CD4-positive, alpha-beta T cell treated with Interleukin-21 for 1 hour (primary cell): ENCODE measurements at regions not wholly inside any gene's neighbourhood (a gene's known extent, or its start where the extent isn't known, plus 50 kb on each side); places are given as distances from the start of the nearest gene placed in this dataset.

ENCODE experiments used
- DNase-seq: peaks from one replicate; pipeline ENCODE4 v3.0.0-alpha.2; 2020

DNA sequence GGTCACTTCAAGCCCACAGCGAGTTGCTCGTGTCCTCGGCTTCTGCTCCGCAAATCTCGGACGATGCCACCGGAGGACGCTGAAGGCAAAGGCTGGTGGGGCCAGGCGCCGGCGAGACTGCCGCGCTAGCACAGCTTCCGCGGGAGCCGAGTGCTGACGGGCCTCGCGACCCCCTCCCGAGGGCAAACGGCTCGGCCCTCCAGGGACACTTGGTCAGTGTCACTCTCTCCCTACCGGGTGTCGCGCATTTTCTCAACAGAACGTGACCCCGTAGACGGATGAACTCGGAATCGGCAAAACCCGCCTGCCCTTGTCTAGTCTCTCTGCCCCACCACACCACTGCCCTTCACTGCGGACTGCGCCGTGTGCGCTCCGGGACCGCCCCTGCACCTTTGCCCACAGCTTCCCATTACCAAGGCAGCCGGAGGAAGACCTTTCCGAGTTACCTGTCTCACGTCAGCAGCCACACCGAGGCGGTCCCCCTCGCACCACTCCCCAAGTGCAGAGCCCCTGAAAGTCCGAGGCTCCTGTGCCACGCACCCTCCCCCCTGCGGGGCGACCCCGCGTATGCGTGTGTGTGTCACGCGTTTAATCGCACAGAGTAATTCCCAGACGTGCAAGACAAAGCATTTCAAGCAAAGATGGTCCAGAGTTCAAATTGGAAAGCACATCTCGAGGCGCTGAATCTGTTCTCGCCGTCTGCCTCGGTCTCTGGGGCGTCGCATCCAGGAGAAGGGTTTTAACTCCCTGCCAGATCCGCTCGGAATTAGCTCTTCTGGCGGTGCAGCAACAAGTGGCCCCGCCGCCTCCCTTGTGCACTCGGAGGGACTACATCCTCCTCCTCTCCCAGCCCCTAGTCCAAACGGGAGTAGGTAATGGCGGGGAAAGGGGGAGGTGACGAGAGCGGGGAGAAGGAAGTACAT lies 245.0 kb upstream of the TOPAZ1 start:
- DNase-seq = no peak

DNA sequence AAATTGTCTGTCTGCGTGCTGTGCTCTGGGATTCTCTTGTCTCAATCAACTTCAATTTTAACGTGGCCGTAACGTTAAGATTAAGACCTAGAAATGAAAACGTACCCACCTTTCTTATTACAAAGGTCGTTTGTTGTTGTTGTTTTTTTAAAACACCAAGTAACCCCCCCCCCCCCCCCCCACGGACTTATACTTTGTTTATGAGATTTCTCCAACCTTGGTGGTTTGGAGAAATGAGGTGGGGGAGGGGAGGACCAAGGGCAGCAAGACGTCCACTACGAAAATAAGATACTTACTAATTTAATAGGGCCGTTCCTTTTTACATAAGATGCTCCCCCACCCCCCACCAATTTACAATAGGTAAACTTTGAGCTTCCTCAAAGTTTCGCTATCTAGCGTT lies 244.4 kb upstream of the TOPAZ1 start:
- no peak for DNase-seq

DNA sequence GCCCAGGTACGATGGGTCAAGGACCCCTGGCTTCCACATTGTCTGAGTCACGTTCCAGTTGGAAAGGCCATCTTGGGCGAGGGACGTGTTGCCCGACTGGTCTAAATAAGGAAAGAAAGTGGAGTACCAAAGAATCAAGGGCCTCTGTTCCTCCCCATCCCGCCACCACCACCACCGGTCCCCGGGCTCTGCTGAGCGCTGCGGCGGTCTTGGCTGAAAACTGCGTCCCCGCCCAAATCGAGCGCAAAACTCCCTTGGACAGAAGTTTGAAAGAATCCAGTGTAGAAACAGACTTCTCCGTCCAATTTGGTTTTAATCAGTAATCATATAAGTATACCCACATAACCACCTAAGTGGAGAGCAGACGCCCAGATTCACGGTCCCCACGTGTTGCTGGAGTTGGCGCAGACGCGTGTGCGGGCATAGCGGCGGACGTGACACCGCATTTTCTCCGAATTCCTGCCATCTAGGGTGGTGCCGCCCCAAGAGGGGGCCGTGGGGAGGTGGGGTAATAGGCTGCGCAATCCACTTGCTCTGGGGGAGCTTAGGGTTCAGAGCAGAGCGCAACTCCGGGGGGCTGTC lies 243.8 kb upstream of the TOPAZ1 start:
- DNase-seq = no peak

DNA sequence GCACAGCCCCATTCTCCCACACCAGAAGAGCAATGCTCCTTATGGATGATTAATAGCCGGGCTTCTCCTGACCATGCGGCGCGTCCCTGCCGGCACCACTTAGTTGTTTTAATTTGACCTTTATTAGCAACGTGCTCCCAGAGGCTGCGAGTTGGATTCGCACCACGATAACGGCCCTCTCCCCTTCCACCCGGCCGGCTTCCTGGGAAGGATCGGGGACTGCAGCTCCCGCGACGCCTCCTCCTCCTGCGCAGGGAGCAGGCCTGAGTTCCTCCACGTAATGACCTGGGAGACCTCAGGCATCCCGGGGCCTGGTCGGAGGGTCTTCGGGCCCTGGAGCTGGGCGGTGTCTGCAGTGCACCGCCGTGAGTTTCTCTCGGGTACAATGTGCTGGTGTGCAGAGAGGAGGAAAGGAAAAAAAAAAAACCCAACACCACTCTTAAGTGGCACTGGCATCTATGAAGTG lies 243.3 kb upstream of the TOPAZ1 start:
- DNase-seq = no peak

DNA sequence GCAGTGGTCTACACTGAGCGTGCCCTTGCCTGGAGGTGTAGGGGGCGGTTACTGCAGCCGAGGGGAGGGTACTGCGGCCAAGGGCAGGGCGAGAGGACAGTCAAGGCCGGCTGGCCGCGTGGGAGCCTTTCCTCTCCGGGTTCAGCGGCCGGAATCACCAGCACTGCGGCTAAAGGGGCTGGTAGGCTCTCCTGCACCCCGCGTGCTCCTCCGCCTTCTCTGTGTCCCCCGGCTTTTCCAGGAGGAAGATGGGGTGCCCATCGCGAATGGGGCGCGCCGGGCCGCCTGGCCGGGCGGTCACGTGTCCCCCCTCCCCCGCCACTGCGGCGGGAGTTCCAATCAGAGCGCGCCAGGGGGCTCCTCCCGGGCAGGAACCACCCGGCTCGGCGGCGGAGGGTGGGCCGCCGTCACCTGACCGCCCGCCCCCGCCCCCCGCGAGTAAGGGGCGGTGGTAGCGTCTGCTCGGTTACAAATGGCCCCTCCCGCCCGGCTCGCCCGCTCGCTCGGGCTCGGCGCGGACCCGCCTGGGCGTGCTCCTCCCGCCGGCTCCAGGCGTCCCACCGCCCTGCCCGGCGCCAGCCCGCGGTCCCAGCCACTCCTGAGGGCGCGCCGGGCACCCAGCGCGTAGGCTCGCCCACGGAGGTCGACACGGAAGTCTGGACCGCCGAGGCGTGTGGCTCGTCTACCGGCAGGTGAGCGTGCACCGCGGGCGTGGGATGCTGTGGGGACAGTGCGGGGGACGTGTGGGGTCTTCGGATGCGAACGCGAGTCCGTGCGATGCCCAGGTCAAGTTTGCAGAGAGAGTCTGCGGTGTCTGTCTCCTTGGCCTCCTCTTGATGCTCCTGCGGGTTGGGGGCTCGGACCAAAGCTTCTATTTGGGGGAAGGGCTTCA lies 242.6 kb upstream of the TOPAZ1 start:
- no peak for DNase-seq

DNA sequence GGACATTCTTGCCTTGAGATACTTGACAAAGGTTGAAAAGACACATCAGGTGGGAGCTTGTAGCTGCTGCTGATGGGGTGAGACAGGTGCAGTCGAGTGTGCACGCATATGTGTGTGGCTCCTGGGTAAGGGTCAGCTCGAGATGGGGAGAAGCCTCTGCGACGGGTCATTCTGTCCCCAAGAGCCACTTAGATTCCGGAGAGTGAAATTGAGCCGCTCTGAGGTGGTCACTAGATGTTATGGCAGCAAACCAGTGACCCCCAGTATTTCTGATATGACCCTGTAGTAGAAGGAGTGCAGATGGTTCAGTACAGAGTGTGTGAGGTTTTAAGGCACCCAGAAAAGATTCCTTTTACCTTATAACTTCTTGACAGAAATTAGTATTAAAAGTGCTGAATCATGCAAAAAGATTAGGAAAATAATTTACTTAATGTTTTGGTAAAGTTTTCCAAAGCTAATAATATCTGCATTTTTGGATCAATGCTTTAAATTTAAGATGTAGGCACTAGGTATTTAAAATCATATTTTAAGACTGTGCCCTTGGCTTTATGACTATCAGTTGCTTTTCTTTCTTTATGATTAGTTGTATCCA lies 241.9 kb upstream of the TOPAZ1 start:
- no peak for DNase-seq

DNA sequence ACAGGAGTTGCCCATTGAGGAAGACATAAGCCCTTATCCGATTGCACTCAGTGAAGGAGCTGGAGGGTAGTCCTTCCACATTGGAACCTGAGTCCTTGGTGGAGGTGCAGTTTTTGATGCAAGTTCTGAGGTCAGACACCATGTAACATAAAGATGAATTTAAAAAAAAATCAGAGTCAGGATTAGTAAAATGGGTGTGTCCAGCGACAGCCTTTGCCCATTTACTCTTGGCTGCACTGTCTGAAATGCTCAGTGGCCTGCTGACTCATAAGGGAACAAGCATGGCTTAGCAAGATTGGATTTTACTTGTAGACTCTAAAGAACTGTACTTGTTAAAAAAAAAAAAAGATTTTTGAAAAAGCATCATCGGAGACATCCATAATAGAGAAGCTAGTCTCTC lies 241.1 kb upstream of the TOPAZ1 start:
- DNase-seq = no peak

DNA sequence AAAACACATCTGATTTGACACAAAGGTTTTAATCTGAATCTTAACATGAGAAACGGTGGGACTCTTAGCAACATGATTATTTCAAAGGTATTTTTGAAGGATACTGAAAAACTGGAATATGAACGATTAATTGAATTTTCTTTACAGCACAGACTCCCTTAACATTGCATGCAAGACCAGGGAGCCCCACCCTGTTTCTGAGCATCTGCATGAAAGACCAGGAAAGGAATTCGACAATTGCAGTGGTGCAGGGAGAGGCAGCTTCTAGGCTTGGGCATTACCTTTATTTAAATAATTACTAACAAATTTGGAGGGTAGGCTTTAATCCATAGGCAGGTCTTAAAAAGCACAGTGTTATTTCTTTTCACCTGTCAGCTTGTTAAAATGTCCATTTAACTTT lies 240.6 kb upstream of the TOPAZ1 start:
- DNase-seq = no peak

DNA sequence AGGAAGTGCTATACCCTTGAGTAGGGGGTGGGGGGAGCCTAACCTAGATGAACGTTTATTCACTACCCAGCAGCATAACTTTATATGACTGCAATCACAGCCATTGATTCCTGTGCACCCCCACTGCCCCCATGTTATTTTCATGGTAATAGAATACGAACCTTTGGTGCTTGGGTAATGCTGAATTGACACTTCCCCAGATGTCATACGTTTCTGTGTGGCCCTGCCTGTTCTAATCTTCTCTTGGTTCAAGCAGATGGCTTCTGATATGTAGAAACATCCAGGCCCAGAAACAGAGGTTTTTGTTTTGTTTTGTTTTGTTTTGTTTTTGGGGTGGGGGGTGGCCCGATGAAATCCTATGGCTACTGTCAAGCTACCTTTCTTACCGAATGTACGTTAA lies 237.9 kb upstream of the TOPAZ1 start:
- no peak for DNase-seq

DNA sequence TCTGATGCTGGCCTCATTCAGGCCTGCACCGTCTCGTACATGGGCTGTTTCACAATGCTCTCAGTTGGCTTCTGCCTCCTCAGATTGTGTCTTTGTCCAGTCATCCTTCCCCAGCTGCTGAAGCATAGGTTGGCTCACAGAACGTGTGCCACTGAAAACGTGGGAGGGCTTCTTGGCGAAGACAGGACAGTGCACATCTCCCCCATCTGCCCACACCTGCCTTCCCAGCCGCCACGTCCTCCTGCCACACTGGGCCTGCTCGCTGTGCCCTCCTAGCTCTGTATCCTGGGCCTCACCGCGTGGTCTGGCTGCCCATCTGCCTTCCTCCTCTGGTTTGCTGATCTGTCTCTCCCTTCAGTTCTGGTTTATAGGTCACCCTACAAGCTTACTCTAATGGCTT lies 230.0 kb upstream of the TOPAZ1 start:
- no peak for DNase-seq

DNA sequence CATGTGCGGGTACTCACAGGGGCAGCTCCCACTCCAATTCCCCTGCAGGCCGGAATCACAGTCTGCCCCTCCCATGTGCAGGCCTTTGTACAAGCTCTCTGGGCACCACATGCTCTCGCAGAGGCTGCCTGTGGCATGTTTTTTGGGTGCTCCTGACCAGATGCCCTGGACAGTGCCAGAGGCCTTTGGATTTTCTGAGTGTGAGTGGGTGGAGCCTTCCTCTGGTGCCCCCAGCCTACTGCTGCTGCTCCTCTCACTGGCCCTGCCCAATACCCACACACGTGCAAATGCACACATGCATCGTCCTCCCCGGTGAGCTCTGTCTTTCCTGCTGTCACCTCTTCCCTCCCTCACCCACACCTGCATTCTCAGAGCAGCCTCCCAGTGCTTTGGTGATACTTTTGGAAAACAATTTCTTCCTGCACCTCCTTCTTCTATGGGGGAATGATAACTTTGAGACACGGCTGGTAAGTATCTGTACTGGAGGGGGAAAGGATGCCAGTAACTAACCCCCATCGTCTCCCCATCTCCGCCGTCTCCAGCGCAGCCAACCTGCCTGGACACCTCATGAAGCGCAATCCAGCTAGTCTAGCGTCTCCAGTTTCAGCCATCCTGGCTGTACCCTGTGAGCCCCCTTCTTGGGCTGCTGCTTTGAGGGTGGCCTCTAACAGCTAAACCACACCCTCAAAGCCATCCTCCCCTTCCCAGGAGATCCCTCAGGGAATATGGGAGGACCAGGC lies 229.4 kb upstream of the TOPAZ1 start:
- no peak for DNase-seq

DNA sequence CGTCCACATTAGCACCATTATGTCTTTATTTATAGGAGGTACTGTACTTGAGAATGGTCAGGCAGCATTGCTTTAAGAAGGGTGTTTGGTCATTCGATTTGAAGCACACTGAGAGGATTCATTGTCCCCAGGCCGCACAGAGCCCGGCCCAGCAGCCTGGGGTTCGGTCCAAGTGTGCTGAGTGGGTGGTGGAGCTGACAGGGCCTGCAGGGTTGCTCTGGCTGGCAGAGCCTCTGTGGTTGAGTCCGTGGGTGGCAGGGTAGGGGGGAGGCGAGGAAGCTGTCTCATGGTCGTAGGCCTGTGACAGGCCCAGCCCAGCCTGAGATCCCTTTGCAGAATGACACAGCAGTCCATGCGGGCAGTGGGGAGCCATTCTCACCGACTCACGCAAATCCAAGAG lies 227.7 kb upstream of the TOPAZ1 start:
- no peak for DNase-seq

DNA sequence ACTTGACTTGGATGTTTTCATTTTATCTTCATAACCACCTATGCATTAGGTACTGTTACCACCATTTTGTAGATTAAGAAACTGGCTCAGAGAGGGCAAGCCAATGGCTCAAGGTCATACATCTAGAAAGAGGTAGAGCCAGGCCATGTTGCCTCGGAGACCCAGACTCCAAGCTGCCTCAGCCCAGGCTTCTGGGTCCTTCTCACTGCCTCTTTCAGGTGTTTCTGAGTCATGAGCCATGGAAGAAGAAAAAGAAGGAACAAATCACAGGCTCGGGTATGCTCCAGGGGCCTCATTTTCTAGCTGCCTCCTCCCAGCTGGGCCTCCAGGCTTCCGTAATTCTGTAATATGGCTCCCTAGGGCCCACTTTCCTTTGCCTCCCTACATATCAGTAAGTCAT lies 226.5 kb upstream of the TOPAZ1 start:
- no peak for DNase-seq

DNA sequence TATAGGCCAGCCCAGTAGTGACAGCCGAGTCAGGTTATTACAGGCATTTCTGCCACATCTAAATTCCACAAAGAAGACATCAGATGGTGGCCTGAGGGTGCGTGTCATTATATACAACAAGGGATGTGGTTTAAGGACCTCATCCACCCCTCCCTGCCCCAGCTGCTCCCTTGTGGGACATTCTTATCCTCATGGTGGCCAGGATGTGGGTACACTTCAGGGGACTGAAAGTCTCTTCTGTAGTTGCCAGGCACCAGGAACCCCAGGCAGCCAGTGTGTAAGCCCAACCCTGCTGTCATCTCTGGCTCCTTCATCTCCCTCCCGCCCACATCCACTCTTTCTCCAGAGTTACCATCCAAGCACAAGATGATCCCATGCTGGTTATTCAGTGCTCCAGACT lies 224.9 kb upstream of the TOPAZ1 start:
- no peak for DNase-seq

DNA sequence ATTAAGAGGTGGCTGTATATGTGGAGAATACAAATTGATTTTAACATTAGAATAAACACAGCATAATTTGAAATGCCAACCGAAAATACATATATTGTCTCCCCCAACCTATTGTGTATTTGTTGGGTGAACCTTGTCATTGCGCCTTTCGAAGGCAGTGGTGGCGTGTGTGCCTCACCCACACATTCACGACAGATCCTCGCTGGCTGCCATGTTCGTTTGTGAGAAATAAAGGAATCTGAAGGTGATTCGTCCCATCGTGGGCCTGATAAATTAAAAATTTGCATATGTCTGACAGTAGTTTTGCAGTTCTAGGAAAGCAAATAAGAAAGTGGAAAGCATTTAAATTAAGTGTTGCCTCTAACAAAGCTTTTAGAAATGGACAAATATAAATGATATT lies 222.8 kb upstream of the TOPAZ1 start:
- DNase-seq = no peak

DNA sequence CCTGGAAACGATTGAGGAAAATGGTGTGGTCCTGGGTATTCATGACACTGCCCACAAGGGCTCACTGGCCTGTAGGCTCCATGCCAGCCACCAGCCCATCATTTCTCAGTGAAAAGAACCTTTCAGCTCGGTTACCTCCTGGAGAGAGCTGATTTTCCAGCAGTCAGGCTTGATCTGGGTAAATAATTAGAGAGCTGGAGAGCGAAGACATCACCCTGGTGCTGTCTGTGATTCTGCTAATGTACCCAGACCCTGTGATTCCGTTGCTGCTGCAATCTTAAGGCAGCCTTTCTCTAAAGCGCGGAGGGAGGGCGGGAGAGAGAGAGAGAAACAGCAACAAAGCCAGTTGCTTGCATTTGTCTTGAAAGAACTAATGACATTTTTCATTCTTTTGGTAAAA lies 221.9 kb upstream of the TOPAZ1 start:
- no peak for DNase-seq

DNA sequence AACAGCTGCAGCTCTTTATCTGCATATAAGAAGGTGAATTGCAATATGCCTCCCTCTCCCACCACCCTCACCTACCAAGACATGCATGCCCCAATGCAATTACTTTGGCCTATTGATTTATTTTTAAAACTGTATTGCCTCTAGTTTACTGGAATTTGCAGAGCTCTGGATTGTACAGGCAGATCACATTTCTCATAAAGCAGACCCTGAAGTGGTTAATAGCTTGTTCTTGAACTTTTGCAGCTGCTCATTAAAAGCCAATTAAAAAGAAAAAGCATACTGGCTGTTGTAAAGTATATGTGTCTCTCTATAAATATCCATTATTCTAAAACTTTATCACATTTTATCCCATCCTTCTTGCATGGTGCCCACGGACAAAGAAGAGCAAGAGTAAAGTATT lies 221.5 kb upstream of the TOPAZ1 start:
- DNase-seq = no peak

DNA sequence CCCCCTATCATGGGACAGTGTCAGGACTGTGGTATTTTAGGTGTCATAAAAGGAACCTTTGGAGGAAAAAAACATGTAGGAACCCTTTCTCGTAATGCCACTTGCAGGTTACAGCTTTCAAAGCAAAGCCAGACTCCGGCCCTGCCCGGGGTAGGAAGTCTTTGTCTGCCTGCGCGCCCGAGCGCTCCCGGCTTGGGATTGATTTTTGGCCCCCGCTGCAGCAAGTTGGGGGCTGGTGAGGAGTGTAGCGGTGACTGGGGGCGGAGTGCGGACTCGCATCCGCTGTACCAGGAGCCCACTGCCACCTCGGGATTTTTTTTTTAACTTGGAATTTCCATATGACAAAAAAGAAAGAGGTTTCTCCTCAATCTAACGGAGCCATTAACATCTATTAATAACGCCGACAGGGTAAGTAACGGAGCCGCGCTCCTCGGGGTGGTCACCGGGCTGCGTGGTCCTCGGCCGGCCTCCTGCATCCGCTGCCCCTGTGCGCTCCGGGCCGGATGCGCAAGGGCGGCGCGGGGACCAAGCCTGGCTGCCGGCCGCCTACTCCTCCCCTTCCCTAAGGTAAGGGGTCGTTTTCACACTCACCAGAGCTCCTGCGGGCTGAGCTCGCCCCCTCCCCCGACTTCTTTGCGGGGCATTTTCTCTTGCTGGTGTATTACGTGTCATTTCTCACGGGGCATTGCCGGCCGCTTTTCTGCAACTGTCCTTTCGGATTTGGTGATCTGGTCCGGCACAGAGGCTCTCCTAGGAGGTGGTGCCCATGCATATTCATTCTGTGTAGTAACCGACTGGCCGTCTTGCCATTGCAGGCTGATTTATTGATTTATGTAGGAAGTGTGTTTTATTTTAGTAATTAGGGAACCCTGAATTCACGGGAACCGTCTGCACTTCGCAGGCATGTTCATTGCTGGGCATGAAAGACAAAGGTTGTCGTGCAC lies 219.8 kb upstream of the TOPAZ1 start:
- no peak for DNase-seq

DNA sequence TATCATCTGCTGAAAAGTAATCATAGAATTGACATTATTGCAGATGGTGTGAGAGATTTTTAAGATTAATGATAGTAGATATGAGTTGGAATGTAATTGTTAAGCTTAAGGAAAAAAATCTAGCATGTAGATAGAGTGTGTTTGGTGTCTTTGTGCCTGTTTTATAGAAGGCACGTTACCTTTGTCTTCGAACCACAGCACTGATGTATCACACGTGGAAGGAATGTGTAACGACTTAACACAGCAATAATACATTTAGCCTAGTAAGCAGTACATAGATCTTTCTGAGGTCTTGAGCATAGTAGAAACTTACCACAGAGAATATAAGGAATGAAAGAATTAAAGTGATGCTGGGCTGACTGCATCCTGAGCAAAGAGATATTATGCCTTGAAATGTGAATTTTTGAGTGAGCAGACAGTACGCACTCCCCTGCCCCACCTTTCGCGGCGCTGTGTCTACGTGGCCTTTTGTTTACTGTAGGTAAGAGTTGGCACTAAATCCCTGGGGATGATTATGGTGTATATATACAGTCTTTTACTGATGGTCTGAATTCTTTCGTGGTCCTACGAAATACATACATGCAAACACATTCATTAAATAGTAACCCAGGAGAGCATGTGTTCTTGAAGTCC lies 217.6 kb upstream of the TOPAZ1 start:
- DNase-seq = no peak

DNA sequence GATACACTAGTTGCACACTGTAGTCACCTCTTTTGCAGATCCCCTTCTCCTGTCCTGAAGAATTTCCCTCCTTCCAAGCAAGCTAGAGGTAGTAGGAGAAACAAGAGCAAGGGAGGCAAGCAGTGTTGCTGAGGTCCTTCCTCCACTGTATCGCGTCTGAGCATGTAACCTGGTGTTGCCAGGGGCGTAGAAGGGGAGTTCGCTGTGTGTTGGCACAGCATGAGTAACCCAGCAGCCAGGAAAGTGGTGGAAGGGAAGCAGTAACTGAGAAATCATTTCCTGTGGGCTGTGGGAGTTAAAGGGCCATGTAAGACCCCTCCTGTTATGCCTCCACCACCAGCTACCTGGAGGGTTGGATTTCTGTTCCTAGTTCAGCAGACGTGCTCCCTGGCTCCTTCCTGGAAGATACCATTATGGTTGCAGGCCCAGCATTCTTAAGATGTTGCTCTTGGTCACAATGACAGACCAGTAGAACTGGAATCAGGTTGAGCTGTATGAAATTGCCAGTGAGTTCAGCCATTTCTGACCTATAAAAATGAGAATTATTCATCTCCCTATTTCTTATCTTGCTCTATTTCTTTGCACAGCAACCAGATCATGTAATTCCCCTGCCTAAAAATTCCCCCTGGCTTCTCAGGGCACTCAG lies 215.3 kb upstream of the TOPAZ1 start:
- no peak for DNase-seq
